ENCODE measurements at regions not wholly inside any gene's neighbourhood (a gene's known extent, or its start where the extent isn't known, plus 50 kb on each side); places are given as distances from the start of the nearest gene placed in this dataset.

DNA sequence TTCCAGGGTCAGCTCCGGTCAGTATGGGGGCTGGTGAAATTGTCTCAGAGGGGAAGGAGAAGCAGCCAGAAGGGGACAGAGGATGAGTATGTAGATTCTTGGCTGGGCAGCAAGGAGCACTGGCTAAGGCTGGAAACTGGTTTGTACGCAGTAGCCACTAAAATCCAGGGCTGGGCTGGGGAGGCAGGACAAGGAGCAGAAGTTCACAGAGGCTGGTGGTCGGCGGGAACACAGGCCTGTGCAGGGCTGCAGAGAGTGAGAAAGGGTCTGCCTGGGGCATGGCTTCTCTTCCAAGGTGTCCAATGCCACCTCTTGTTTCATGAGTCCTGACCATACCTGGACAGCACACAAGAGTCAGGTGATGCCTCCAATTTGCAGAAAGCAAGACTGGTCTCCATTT, 94.4 kb upstream of the HDAC4 start:
- no peak for DNase-seq (ENCODE audit: low read depth)

DNA sequence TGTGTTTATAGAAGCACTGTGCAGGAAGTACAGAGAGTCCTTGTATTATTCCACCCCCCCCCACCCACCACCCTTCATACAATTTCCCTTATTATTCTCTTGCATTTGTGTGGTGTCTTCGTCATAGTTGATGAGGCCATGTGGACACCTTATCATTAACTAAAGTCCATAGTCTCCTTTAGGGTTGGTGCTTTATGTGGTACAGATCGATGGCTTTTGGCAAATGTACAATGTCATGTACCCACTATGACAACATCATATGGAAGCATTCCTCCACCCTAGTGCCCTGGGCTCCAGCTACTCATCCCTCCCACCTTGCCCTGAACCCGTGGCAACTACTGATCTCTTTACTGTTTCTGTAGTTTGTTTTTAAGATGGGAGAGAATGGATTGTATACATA, 93.8 kb upstream of the HDAC4 start:
- DNase-seq (ENCODE audit: low read depth), result no peak

DNA sequence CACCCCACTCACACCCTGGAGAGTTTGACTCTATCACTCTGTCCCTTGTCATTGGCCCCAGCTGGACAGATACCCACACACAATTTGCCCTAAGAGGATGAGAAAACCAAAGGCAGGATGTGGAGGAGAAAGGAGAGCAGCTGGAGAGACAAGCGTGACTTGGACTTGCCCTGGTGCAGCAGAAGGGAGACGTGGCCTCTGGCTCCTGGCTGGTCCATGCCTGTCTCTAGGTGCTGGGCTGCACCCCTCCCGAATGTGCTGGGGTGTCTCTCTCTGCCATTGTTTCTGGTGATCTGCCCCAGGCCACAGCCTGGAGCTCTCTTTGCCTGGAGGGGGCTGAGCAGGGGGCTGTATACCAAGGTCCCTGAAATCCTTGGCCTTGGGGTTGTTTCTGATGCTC, 88.7 kb upstream of the HDAC4 start:
- DNase-seq (ENCODE audit: low read depth), result no peak

GRCh38 chr2:239488125-239488524, 87.3 kb upstream of the HDAC4 start:
- no peak for DNase-seq (ENCODE audit: low read depth)

DNA sequence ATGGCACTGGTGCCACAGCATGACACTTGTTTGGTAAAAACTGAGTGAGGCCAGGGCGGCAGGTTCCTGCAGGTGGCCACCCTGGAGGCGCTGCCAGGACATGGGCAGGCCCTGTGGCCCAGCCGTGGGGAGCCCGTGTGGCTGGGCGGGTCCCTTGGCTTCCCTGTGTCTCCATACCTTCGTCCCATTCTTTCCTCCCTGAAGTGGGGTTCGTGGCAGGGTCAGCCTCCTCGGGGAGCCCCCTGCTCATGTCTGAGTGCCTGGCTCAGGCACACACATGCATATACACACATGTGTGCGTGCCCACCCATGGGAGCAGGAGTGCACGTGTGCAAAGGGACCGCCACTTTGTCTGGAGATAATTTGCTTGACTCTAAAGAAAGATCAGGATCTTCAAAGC, 86.5 kb upstream of the HDAC4 start:
- no peak for DNase-seq (ENCODE audit: low read depth)

- no peak for DNase-seq (ENCODE audit: low read depth)
Observed at GRCh38 chr2:239485622-239486021, 84.8 kb upstream of the HDAC4 start.

DNA sequence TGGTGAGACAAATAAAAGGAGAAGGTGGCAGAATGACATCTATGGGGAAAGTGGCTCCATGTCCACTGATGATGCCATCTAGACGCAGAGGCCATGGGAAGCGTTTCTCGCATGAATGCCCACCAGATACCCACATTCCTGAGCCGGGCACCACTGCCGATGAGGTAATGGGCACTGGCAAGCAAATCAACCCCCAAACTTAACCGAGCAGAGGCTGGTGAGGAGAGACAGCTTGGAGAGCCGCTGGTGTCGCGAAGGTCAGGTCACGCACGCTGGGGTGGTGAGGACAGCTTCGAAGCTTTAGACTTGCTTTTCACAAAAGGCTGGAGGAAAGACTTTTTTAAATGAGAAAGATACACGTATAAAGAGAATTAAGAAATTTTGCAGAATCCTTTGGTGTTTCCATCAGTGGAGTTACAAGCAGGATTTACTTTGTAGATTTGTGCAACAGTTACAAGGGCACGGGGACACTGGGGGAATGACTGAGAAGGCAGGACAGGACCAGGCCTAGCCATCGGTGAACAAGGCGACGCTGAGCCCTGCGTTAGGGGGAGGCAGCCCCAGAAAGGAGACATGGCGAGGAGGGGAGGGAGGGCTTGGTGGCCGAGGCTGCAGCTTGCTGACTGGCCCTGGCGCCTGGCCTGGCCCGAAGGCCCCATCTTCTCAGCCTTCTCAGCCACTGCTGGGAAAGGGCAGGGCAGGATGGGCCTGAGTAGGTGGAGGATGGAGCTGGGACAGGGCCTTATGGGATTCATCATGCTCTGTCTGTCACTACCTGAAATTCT, 83.9 kb upstream of the HDAC4 start:
- DNase-seq (ENCODE audit: low read depth), result no peak

DNA sequence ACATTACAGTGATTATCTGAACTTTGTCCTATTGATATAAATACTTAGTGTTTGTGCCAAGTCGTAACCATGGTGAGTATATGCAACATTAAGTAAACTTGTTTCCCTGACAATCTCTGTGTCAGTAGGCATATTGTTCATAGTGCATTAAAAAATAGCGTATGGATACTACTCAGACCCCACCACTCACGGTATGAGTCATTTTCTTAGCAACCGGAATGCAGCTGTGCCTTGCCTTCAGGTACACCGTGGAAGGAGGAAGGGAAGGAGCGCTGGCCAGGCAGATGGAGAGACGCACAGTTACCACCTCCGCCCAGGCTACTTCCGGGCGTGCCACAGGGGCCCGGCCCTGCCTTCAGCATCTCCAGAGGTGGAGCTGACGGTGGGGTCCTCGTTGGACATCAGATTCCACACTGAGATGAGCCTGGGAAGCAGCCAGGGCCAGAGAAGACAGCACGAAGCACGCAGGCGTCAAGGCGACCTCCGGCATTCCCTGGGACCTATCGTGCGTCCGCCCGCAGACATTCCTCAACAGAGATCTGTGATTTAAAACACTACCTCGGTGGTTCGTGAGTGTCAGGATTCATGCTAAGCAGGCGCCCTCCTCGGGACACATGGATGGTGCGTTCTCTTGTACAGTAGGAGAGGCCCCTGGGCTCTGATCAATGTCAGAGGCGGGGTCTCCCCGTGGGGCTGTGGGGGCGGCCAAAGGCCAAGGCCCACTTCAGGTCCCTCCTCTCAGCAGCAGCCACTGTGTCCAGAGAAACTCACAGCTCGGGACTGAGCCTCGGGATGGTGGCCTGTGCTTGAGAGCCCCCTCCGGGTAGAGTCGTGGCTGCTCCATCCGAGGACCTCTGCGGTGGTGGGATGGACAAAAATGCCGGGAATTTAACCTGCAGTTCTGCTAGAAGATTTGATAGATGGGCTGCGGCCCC, 82.2 kb upstream of the HDAC4 start:
- no peak for DNase-seq (ENCODE audit: low read depth)

DNA sequence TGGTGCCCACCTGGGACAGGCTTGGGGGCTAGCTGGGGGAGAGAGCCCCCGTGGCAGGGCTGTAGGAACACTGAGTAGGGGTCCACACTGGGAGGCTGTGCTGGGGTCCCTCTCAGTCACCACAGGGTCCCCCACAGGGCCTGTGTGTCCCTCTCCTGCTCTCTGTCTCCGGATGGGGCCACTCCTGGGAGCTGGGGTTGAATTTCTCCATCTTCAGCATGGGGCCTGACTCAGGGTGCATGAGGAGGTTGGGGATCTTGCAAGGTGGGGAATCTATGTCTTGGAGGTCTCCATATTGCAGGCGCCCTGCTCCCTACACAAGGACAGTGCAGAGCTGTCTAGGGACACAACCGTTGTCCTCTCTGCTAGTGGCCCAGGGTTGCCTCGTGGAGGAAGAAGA, 78.7 kb upstream of the HDAC4 start:
- no peak for DNase-seq (ENCODE audit: low read depth)

GRCh38 chr2:239477591-239477990, 76.8 kb upstream of the HDAC4 start:
- no peak for DNase-seq (ENCODE audit: low read depth)

DNA sequence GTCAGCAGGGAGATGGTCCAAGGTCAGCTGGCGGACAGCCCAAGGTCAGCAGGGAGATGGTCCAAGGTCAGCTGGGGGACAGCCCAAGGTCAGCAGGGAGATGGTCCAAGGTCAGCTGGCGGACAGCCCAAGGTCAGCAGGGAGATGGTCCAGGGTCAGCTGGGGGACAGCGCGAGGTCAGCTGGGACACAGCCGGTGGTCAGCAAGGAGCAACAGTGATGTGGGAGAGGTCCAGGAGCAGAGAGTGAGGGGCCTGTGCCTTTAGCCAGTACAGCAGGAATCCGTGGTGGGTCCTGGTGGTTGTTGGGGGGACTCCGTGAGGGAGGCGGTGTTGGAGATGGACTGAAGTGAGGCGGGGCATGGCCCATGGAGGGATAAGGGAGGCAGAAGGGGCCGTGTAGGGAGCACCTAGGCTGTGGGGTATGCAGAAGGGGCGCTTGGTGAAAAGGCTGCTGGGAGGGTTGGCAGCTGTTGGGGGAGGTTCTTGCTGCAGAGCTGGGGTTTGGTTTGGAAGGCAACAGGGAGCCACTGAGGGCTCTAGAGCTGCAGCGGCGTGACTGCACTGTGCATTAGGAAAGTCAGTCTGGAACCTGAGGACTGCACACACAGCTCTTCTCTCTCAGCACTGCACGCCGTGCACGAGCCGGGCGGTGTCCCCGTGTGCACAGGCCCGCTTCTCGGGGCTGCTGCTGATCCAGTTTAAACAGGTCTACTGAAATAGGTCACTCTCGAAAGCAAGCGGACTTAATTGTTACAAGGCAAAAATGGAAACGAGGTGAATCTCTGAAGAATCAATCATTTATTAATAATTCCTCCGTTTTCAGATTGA, 76.2 kb upstream of the HDAC4 start:
- DNase-seq (ENCODE audit: low read depth), result no peak

GRCh38 chr2:239476029-239476756, 75.4 kb upstream of the HDAC4 start:
- no peak for DNase-seq (ENCODE audit: low read depth)

- no peak for DNase-seq (ENCODE audit: low read depth)
Observed at GRCh38 chr2:239475161-239476028, 74.6 kb upstream of the HDAC4 start.

DNA sequence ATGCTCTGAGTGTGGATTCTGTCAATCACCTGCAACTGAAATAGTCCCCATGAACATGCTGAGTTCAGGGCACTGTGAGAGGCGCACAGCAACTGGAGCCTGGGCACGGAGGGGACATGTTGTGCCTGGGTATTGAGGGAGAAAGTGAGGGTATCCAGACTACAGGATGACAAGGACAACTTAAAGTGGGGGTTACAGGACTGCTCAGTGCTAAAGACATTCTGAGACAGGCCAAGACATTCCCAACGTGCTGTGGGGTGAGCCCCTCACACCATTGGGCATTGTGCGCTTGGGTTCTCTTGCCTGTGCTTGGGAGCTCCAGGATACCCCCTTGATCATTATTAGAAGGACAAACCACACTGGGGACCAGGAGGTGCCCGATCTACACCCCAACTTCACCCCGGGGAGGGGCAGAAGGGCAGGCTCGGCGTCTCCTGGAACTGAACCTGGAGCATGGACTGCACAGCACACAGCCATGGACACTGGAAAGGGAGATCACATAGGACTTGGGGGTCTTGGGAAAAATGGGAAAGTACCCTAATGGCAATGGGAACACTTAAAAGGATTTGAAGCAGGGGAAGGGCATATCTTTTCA, 72.5 kb upstream of the HDAC4 start:
- no peak for DNase-seq (ENCODE audit: low read depth)

GRCh38 chr2:239472235-239472775, 71.5 kb upstream of the HDAC4 start:
- no peak for DNase-seq (ENCODE audit: low read depth)

DNA sequence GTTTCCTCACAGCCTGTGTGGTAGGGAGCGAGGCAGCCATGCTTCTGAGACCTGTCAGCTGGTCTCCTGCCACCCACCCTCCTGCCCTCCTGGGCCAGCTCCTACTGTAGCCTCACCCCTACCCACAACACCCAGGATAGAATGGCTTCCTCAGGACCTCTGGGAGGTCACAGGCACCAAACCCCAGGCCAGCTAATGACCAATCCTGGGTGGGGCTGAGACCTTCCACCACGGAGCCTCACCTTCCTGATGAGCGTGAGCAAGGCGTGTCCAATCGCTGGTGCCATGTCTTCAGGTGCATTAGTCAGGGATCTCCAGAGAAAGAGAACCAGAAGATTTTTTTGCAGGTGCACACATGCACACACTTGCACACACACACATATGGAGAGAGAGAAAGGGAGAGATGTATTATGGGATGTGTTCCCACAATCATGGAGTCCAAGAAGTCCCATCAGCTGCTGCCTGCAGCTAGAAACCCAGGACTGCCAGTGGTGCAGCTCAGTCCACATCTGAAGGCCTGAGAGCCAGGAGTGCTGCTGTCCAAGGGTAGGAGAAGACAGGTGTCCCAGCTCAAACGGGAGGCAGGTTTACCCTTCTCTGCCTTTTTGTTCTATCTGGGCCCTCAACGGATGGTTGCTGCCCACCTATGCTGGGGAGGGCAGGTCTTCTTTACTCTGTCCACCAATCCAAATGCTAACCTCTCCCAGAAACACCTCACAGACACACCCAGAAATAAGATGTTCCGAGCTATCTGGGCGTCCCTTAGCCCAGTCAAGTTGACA, 70.4 kb upstream of the HDAC4 start:
- DNase-seq (ENCODE audit: low read depth), result no peak

DNA sequence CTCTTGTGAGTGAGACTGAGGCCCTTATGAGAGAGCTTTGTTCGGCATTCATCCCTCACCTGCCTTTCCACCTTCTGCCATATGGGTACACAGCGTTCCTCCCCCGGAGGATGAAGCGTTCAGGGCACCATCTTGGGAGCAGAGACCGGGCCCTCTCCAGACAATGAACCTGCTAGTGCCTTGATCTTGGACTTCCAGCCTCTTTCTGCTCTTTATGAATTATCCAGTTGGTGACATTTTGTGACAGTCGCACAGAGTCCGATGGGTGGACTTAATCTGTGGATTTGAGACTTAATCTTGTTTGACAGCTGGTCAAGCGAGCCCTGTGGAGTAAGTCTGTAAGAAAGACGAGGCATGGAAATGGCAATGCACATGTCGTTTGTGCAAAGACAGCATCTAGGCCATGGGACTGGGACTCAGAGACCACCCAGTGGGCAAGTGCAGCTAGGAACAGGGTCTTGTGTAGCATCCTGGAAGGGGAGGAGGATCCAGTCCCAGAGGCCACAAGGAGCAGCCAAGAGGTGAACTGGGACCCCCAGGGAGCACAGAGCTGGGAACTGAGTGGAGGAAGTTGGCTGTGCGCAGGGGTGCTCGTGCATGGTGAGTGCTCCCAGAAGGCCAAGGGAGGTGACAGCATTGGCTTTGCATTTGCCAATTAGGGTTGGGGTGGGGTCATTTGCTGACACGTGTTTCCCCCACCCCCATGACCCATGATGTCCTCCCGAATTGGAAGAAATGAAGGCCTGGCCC, 69.5 kb upstream of the HDAC4 start:
- no peak for DNase-seq (ENCODE audit: low read depth)

All from stimulated activated CD8-positive, alpha-beta memory T cell treated with anti-CD3 and anti-CD28 coated beads, Interleukin-15, amount 100 ng/mL, for 24 hours (primary cell).